Loucy (cell line): ENCODE measurements at regions not wholly inside any gene's neighbourhood (a gene's known extent, or its start where the extent isn't known, plus 50 kb on each side); places are given as distances from the start of the nearest gene placed in this dataset.

Experiments used
- H2AFZ ChIP-seq: fragments of 200-600 bp; sonication (generic); 2 replicates; pipeline ENCODE4 v1.6.0; 2016; ENCODE audit warnings: antibody characterized with exemption, mild to moderate bottlenecking, low read length, moderate library complexity
- H3F3A ChIP-seq: fragments of 200-600 bp; 2 replicates; pipeline ENCODE4 v1.6.0; 2016; ENCODE audit warnings: antibody characterized with exemption, low read depth, mild to moderate bottlenecking
- H3K27me3 ChIP-seq: fragments of 200-600 bp; sonication (generic); 2 replicates; pipeline ENCODE4 v1.6.1; 2014; ENCODE audit warnings: low read length, mild to moderate bottlenecking; ENCODE audit not compliant: insufficient read depth, poor library complexity, severe bottlenecking
- H3K36me3 ChIP-seq: fragments of 200-600 bp; sonication (generic); 2 replicates; pipeline ENCODE4 v1.6.1; 2016; ENCODE audit warnings: low read length; ENCODE audit not compliant: insufficient read depth
- H3K4me1 ChIP-seq: fragments of 200-600 bp; sonication (generic); 2 replicates; pipeline ENCODE4 v1.5.1; 2014; ENCODE audit warnings: low read length, mild to moderate bottlenecking; ENCODE audit not compliant: insufficient read depth, poor library complexity, severe bottlenecking
- H3K4me2 ChIP-seq: fragments of 200-600 bp; sonication (generic); 2 replicates; pipeline ENCODE4 v1.6.0; 2014; ENCODE audit warnings: antibody characterized with exemption, low read length, low read depth, mild to moderate bottlenecking; ENCODE audit not compliant: poor library complexity, severe bottlenecking
- H3K4me3 ChIP-seq: fragments of 200-600 bp; sonication (generic); 2 replicates; pipeline ENCODE4 v1.5.1; 2014; ENCODE audit warnings: low read length, mild to moderate bottlenecking, mixed read lengths; ENCODE audit not compliant: poor library complexity, severe bottlenecking
- H3K79me2 ChIP-seq: fragments of 200-600 bp; sonication (generic); 2 replicates; pipeline ENCODE4 v1.6.1; 2014; ENCODE audit warnings: low read length; ENCODE audit not compliant: insufficient read depth
- H3K9ac ChIP-seq: fragments of 200-600 bp; sonication (generic); 2 replicates; pipeline ENCODE4 v1.6.0; 2014; ENCODE audit warnings: mild to moderate bottlenecking, low read depth, low read length, moderate library complexity; ENCODE audit not compliant: poor library complexity, severe bottlenecking
- H3K9me2 ChIP-seq: fragments of 200-600 bp; sonication (generic); replicated peaks from 2 replicates; pipeline ENCODE4 v1.6.1; 2016; ENCODE audit warnings: low read depth, low read length, mixed read lengths
- H3K9me3 ChIP-seq: fragments of 200-600 bp; sonication (generic); 2 replicates; pipeline ENCODE4 v1.6.1; 2014; ENCODE audit warnings: mild to moderate bottlenecking, antibody characterized with exemption, low read length, low read depth; ENCODE audit not compliant: insufficient read depth
- H4K20me1 ChIP-seq: fragments of 200-600 bp; sonication (generic); 2 replicates; pipeline ENCODE4 v1.6.0; 2014; ENCODE audit warnings: antibody characterized with exemption, low read length, mild to moderate bottlenecking; ENCODE audit not compliant: insufficient read depth, poor library complexity, severe bottlenecking
- EZH2phosphoT487 ChIP-seq: fragments of 200-600 bp; IDR thresholded peaks from 2 replicates; pipeline ENCODE4 v1.6.1; 2018; ENCODE audit warnings: antibody characterized with exemption, mild to moderate bottlenecking, moderate library complexity, borderline replicate concordance
- TF ChIP-seq, protein P1 (sequence below): fragments of 200-600 bp; sonication (generic); conservative IDR thresholded peaks from 2 replicates; pipeline ENCODE4 v1.5.1; 2014; ENCODE audit warnings: mild to moderate bottlenecking, antibody characterized with exemption, low read length

GRCh38 chr18:51647942-51648341 is 450.5 kb upstream of the MEX3C start:
- Histone ChIP-seq H3K79me2 (no peaks in the 10 kb centered on the region), H3K9me2 (no peaks in the 10 kb centered on the region), H3K4me1 (no peaks in the 10 kb centered on the region), H3K9ac (no peak overlapping the region), H3K4me3 (no peak overlapping the region), H4K20me1 (no peaks in the 10 kb centered on the region), H3F3A (no peaks in the 10 kb centered on the region), H3K4me2 (no peak overlapping the region), H2AFZ (no peak overlapping the region), H3K36me3 (no peaks in the 10 kb centered on the region), H3K27me3 (no peaks in the 10 kb centered on the region), H3K9me3 (no peaks in the 10 kb centered on the region)
- no peak for TF ChIP-seq EZH2phosphoT487
- TF ChIP-seq, protein P1, sequence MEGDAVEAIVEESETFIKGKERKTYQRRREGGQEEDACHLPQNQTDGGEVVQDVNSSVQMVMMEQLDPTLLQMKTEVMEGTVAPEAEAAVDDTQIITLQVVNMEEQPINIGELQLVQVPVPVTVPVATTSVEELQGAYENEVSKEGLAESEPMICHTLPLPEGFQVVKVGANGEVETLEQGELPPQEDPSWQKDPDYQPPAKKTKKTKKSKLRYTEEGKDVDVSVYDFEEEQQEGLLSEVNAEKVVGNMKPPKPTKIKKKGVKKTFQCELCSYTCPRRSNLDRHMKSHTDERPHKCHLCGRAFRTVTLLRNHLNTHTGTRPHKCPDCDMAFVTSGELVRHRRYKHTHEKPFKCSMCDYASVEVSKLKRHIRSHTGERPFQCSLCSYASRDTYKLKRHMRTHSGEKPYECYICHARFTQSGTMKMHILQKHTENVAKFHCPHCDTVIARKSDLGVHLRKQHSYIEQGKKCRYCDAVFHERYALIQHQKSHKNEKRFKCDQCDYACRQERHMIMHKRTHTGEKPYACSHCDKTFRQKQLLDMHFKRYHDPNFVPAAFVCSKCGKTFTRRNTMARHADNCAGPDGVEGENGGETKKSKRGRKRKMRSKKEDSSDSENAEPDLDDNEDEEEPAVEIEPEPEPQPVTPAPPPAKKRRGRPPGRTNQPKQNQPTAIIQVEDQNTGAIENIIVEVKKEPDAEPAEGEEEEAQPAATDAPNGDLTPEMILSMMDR: no peak

GRCh38 chr18:51649796-51650195 is 452.3 kb upstream of the MEX3C start:
- no peaks in the 10 kb centered on the region for H3K9me2 ChIP-seq
- H3K79me2 ChIP-seq: no peaks in the 10 kb centered on the region
- H3K4me3 ChIP-seq: no peak overlapping the region
- H3K4me1 ChIP-seq: no peaks in the 10 kb centered on the region
- no peaks in the 10 kb centered on the region for H3F3A ChIP-seq
- no peaks in the 10 kb centered on the region for H3K36me3 ChIP-seq
- no peaks in the 10 kb centered on the region for H3K27me3 ChIP-seq
- H3K4me2 ChIP-seq: no peak overlapping the region
- TF ChIP-seq, protein P1: no peak
- no peak for TF ChIP-seq EZH2phosphoT487
- no peaks in the 10 kb centered on the region for H3K9me3 ChIP-seq
- H2AFZ ChIP-seq: no peak overlapping the region
- no peaks in the 10 kb centered on the region for H4K20me1 ChIP-seq
- no peak overlapping the region for H3K9ac ChIP-seq

DNA sequence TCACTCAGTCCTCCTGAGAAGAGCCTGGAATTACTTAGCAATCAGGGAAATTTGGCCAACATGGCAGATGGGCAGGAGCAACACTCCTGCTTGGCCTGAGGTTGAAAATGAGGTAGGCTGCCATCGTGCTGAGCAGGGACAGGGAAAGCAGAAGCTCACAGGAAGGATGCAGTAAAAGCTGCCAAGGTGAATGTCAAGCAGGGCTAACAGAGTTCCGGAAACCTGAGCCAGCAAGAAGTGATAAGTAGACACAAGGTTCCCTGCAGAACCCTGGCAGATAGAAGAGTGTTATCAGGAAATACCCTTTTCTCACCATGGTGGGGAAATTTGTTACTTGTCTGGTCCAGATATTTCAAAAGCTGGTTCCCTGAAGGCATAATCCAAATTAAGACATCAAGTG is 454.3 kb upstream of the MEX3C start:
- H3K9ac ChIP-seq: no peak overlapping the region
- H3K9me3 ChIP-seq: no peaks in the 10 kb centered on the region
- H3K4me1 ChIP-seq: no peaks in the 10 kb centered on the region
- H3K9me2 ChIP-seq: no peaks in the 10 kb centered on the region
- no peaks in the 10 kb centered on the region for H3F3A ChIP-seq
- no peaks in the 10 kb centered on the region for H3K27me3 ChIP-seq
- TF ChIP-seq, protein P1: no peak
- no peak for TF ChIP-seq EZH2phosphoT487
- no peaks in the 10 kb centered on the region for H3K79me2 ChIP-seq
- H3K4me2 ChIP-seq: no peak overlapping the region
- H2AFZ ChIP-seq: no peak overlapping the region
- no peaks in the 10 kb centered on the region for H3K36me3 ChIP-seq
- H4K20me1 ChIP-seq: no peaks in the 10 kb centered on the region
- H3K4me3 ChIP-seq: no peak overlapping the region
